Endothelial cell of umbilical vein (primary cell): ENCODE measurements at regions not wholly inside any gene's neighbourhood (a gene's known extent, or its start where the extent isn't known, plus 50 kb on each side); places are given as distances from the start of the nearest gene placed in this dataset.

ENCODE experiments used
- EZH2 ChIP-seq: IDR thresholded peaks from 2 replicates; pipeline ENCODE4 v1.6.1; 2012; ENCODE audit warnings: borderline replicate concordance, low read depth, mild to moderate bottlenecking, moderate library complexity, low read length, inconsistent platforms; ENCODE audit not compliant: severe bottlenecking
- FOS ChIP-seq: IDR thresholded peaks from 2 replicates; pipeline ENCODE4 v1.6.1; 2011; ENCODE audit warnings: mild to moderate bottlenecking, low read length, moderate library complexity, borderline replicate concordance; ENCODE audit not compliant: insufficient read depth
- GATA2 ChIP-seq: IDR thresholded peaks from 2 replicates; pipeline ENCODE4 v1.7.0; 2011; ENCODE audit warnings: low read depth, mild to moderate bottlenecking, moderate library complexity, mixed read lengths, low read length; ENCODE audit not compliant: insufficient read length, insufficient read depth
- JUN ChIP-seq: IDR thresholded peaks from 2 replicates; pipeline ENCODE4 v1.6.1; 2011; ENCODE audit warnings: borderline replicate concordance, low read depth; ENCODE audit not compliant: insufficient read length, insufficient read depth
- MYC ChIP-seq: IDR thresholded peaks from one replicate; pipeline ENCODE4 v1.6.1; 2011; ENCODE audit warnings: mild to moderate bottlenecking, low read depth, low read length
- POLR2A ChIP-seq: IDR thresholded peaks from 2 replicates; pipeline ENCODE4 v1.6.1; 2012; ENCODE audit warnings: low read depth, mild to moderate bottlenecking, control low read depth, low read length
- POLR2AphosphoS5 ChIP-seq: IDR thresholded peaks from 2 replicates; pipeline ENCODE4 v1.6.1; 2012; ENCODE audit warnings: low read depth, mild to moderate bottlenecking, control low read depth, low read length, moderate library complexity; ENCODE audit not compliant: insufficient read depth
- TF ChIP-seq, protein P1 (sequence below), 2 donors: IDR thresholded peaks; 1 replicate in 1 of 2; 2 replicates in 1 of 2; pipeline ENCODE4 v1.5.1; 2011; ENCODE audit warnings: low read length in 2 of 2, mild to moderate bottlenecking in 2 of 2, moderate library complexity in 2 of 2, control low read depth in 1 of 2, inconsistent platforms in 1 of 2, low read depth in 1 of 2; ENCODE audit not compliant: insufficient read depth in 1 of 2; ENCODE audit errors: extremely low read depth in 1 of 2
- TF ChIP-seq, protein P2 (sequence below): IDR thresholded peaks from 2 replicates; pipeline ENCODE4 v1.6.1; 2011; ENCODE audit not compliant: insufficient read depth, insufficient read length

DNA sequence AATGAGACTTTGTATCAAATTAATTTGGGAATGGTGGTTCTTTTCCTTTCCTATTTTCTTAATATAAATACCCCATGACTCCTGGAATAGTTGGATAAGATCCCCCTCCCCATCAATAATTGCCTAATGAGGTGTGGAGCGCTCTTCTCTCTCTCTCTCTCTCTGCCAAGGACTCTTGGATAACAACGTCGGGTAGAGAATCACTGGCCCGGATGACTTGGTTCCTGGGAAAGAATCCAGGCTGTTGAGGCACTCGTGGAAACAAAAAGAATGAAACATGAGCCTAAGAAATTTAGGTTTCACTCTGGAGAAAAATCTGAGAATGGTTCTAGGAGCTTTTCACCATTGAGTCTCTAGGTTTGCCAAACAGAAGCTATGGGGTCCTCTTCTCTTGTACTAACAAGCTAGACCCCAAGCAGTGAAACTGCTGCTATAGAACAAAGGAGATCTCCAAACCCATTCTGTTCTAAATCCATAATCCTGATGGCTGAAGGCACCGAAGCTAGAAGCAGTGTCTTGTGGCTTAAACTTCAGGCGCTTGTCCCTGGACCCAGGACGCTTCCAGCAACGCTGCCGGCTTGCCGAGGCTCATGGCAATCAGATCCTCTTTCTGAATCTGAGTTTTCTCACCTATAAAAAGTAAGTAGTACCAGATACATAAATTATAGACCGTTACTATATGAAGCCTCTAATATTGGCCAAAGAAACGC is 241.6 kb upstream of the BTBD3 start:
- TF ChIP-seq EZH2 (no peak), POLR2A (no peak), FOS (no peak), JUN (no peak), POLR2AphosphoS5 (no peak), GATA2 (no peak), MYC (no peak)
- TF ChIP-seq, protein P1, sequence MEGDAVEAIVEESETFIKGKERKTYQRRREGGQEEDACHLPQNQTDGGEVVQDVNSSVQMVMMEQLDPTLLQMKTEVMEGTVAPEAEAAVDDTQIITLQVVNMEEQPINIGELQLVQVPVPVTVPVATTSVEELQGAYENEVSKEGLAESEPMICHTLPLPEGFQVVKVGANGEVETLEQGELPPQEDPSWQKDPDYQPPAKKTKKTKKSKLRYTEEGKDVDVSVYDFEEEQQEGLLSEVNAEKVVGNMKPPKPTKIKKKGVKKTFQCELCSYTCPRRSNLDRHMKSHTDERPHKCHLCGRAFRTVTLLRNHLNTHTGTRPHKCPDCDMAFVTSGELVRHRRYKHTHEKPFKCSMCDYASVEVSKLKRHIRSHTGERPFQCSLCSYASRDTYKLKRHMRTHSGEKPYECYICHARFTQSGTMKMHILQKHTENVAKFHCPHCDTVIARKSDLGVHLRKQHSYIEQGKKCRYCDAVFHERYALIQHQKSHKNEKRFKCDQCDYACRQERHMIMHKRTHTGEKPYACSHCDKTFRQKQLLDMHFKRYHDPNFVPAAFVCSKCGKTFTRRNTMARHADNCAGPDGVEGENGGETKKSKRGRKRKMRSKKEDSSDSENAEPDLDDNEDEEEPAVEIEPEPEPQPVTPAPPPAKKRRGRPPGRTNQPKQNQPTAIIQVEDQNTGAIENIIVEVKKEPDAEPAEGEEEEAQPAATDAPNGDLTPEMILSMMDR (IDR thresholded peaks at IDR 0.05; ENCODE audit: extremely low read depth in 1 of 2, insufficient read depth in 1 of 2, low read depth in 1 of 2, low read length in 2 of 2) = no peak
- TF ChIP-seq, protein P2, sequence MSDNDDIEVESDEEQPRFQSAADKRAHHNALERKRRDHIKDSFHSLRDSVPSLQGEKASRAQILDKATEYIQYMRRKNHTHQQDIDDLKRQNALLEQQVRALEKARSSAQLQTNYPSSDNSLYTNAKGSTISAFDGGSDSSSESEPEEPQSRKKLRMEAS = no peak
